GM04504 (cell line): ENCODE measurements at regions not wholly inside any gene's neighbourhood (a gene's known extent, or its start where the extent isn't known, plus 50 kb on each side); places are given as distances from the start of the nearest gene placed in this dataset.

Experiments
- DNase-seq: peaks from one replicate; pipeline ENCODE4 v3.0.0-alpha.2; 2012; ENCODE audit warnings: low read depth

- DNase-seq: no peak
Measured at GRCh38 chr1:29488086-29488793, 251.9 kb downstream of the PTPRU start.

DNA sequence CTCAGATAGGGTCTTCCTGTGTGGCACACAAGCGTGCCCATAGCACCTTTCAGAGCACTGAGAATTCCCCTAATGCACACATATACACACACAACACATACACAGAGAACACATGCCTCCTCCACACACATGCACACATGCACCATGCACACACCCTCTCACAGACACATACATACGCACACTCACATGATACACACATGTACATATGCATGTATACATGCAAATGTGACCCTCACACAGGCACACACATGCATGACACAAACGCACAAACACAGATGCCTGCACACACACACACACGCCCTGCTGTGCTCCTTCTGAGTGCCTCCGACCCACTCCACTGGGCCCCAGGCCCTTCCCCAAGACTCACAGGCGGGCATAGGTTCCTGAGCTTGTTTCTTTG lies 251.0 kb downstream of the PTPRU start:
- DNase-seq: no peak

DNA sequence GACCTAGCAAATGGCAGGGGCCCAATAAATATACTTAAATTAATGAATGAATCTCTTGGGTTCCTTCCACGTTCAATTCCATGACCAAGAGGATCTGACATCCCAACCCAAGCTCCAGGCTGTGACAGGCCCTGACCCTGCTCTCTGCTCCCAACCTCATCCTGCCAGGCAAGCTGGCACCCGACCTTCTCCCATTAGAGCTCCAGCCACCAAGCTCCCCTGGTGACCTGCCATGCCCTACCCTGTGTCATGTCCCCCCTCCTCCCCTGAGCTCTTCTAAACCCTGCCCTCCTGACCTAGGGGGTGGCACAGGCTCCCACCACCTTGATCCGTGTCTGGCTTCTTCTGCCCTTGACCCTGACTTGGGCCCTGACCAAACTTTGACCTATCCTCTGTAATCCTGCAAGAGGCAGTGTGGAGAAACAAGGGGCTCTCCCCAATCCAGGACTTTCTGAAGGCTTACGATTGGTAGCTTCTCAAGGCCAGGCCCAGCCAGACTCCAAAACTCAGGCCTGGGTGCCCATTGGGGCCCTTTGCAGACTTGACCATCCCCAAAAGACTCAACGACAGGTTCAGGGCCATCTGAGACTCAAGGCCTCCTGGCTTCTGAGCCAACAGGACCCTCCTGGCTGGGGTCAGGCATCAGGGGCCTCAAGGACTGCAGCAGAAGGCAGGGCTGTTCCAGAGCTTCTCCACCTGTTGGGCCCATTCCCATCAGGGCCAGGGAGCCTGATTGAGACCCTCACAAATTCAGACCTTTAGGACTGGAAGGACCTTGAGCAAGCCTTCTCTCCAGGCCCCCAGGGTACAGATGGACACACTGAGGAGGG lies 249.0 kb downstream of the PTPRU start:
- DNase-seq: no peak

DNA sequence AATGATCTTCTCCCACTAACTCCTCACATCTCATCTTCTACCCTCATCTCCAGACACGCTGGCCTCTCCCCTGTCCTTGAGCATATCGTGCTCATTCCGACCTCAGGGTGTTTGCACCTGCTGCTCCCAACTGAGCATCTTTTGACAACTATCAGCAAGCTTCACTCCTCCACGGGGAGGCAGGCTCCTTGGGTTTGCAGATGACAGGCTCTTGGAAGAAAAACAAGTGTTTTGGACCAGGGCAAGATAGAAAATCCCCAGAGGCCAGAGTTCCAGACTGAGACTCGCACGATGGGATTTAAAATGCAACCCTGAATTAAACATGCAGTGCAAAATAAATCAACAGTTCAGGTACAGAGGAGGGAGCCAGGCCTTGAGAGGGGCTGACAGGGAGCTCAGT lies 246.7 kb downstream of the PTPRU start:
- DNase-seq: no peak

- no peak for DNase-seq
Measured at GRCh38 chr1:29482064-29482463, 245.7 kb downstream of the PTPRU start.

DNA sequence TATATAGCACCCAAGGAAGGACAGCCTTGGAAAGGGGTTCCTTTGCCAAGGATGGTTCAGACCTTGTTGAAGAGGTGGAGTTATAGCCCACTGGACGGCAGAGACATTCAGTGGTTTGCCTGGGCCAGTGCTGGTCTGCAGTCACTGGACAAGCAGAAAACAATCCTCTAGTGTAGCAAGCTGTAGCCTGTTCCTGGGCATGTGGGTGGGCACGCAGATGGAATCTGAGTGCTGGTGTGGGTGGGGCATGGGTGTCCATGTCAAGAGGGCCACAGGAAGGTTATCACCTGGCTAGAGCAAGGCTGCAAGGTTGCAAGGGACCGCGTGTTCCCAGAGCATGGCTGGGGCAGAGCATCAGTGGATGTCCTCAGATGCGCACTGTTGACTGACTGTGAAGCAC lies 244.7 kb downstream of the PTPRU start:
- no peak for DNase-seq

DNA sequence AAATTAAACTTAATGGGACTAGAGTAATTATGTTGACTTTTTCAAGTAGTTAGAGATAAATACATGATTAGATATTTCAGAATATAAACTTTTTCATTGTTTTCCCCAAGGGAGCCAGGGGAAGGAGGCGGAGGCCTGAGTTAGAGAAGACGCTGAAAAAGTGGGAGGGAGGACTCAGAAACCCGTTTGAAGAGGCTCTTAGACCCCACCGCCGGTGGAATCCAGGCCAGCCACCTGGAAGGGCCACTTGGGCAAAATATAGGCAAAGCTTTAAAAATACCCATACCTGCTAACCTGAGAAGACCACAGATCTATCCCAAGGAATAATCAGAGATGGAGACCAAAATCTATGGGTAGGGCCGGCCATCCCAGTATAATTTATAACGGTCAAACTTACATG lies 242.6 kb downstream of the PTPRU start:
- DNase-seq: no peak

DNA sequence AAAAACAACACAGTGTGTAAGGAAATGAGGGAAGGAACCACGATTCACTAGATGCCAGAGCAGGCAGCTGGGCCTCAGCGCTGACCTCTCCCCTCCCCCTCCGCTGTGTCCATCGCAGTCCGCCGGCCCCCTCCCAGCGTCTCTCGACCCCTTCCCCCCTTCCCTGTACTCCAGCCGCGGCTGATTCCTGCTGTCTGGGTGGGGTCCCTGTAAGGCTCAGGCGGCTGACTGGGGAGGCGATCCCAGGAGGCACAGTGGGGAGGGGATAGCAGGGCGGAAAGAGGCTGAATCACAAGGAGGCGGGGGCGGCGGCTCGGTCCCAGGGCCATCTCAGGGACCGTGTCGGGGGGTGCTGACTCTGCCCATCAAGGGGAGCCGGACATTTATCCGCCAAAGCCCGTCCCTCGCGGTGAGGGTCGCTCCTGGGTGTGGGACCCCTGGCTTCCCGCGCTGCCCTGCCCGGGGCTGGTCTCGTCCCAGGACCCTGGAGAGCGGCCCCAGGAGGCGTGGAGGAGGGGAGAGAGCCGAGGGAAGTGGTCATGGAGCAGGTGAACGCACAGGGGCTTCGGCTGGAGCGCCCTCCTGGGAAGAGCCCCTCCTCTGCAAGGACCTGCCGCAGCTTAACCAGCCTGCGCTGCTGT lies 241.9 kb downstream of the PTPRU start:
- DNase-seq: no peak

DNA sequence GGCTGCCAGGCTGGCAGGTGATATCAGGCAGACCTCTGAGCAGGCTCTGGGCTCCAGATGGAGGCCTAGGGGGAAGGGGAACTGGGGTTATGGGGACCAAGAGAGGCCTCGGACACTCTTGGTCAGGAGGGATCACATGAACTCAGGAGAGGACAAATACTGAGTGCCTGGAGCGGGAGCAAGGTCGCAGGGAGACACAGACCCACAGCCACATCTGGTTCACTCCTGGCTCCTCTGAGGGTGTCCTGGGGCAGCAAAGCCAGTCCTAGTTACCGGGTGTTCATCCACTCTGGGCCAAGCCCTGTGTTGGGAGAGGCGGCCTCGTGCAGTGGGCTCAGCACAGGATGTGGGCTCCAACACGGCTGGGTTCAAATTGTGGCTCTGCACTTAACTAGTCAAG lies 239.0 kb downstream of the PTPRU start:
- no peak for DNase-seq

GRCh38 chr1:29474274-29475244 lies 238.2 kb downstream of the PTPRU start:
- DNase-seq: no peak

DNA sequence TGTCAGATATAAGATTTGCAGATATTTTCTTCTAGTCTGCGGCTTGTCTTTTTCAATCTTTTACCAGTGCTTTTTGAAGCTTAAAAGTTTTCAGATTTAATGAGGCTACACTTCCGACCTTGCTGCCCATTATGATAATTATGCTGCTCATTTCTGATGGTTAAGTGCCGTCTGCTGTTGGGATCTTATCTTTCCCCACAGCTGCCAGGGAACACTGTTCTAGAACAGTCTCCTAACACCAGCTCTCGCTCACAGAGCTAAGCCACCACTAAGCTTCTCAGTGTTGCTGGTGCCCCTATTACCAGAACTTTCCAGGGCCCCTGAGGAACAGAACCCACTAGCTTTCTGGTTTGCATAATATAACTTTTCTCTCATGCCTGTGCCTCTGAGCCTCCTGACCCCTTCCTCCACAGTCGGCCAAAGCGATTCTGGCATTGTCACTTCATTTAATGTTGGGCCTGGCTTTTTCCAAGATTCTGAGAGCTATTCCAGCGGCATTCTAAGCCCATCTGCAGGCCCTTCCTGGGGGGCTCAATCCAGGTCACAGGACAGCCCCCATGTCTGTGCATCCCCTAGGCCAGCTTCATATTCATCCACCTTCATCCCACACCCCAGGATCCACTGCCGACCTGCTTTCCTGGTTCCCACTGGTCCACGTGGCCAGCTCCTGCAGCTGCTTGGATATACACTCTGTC lies 237.0 kb downstream of the PTPRU start:
- DNase-seq: no peak

DNA sequence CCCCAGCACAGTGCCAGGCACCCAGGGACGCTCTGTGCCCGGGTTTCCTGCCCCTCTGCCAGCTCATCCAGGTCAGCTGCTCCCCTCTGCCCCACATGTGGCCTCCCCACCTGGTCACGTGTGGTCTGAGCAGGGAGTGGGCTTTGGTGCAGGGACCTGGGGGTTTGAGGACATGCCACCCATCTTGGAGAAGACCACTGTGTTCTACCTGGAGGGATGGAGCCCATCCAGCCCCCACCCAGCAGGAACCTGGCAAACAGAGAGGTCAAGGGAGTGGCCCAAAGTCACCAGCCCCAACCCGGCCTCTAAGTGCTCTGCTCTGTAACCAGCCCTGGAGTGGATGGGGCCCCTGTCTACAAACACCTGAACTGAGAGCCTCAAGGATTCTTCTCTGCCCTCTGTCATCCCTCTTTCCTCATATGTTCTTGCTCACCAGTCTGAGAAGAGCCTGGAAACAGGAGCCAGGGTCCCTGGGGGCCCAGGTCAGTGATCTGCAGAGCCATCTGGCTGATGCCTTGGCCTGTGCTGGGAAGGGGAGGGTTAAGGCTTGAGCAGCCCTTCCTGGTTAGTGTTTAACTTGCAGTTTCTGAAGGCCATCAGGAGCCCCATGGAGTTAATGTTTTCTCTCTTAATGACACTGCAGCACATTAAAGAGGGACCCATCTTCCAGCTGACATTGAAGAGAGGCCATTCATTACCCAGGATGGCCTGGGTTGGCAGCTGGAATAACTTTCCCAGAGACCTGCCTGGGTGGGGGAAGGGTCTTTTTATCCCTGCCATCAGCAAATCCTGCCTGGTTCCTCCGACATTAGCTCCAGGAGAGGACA lies 235.4 kb downstream of the PTPRU start:
- DNase-seq: no peak

- no peak for DNase-seq
Measured at GRCh38 chr1:29470788-29471119, 234.4 kb downstream of the PTPRU start.

- DNase-seq: no peak
Measured at GRCh38 chr1:29470087-29470787, 233.9 kb downstream of the PTPRU start.

- DNase-seq: no peak
Measured at GRCh38 chr1:29469457-29469856, 233.1 kb downstream of the PTPRU start.

DNA sequence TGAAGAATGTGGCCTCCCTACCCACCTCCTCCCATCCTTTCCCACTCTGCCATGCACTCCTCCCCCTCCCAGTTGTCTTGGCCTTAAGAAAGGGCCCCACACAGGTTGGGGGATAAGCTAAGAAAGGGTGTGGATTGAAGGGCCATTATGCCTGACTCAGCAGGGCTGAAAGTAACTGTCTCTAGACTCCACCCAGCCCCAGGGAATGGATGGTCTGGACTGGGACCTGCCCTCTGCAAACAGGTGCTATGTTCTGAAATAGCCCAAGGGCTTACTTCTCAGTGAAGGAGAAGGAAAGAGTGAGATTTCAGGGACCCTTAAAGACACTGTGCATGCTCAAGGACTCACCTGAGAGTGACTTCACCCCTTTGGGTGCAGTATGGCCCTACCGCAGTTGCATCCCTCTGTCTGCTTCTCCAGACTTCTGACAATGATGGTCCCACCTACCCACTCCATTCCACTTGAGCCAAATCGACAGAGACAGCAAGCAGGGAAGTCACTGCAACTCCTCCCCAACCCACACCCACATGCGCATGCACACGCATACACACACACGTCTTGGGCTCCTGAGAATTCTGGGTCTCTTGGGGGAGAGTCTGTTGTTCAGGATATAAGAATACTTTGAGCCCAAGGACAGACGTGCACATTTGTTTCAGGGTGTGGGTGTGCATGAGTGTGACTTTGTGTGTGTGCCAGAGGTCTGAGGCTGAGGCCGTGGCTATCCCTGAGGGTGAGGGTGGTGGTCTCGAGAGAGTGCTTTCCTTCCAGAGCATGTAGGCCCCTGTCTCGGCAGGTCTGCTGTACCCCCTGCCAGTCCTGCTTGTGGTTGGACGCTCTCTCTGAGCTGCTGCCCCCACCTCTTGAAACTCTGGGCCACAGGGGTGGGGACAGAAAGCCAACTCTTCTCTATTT lies 231.9 kb downstream of the PTPRU start:
- no peak for DNase-seq

DNA sequence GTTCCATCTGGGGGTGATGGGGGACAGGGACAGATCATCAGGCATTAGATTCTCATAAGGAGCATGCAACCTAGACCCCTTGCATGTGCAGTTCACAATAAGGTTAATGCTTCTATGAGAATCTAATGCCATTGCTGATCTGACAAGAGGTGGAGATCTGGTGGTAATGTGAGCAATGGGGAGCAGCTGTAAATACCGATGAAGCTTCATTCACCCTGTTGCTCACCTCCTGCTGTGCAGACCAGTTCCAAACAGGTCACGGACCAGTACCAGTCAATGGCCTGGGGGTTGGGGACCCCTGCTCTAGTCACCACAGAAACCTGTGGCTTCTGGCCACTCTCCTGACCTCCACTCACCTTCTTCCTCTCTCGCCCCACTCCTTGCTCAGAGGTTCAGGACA lies 229.9 kb downstream of the PTPRU start:
- DNase-seq: no peak

- DNase-seq: no peak
Measured at GRCh38 chr1:29465755-29466154, 229.4 kb downstream of the PTPRU start.

GRCh38 chr1:29462096-29462495 lies 225.8 kb downstream of the PTPRU start:
- no peak for DNase-seq
